Endodermal cell (in vitro differentiated cells): ENCODE measurements at regions not wholly inside any gene's neighbourhood (a gene's known extent, or its start where the extent isn't known, plus 50 kb on each side); places are given as distances from the start of the nearest gene placed in this dataset.
A peak's percentile ranks its signal among the peaks of the same experiment; 100 is the strongest.

Experiments
- DNase-seq: peaks from one replicate; pipeline ENCODE4 v3.0.0-alpha.2; 2017
- H3K27ac ChIP-seq: 2 replicates; pipeline ENCODE4 v1.5.1; 2013; ENCODE audit warnings: mild to moderate bottlenecking, low read depth, low read length, moderate library complexity
- H3K27me3 ChIP-seq: 2 replicates; pipeline ENCODE4 v1.6.1; 2013; ENCODE audit warnings: mild to moderate bottlenecking, low read length, moderate library complexity; ENCODE audit not compliant: insufficient read depth, control insufficient read depth, poor library complexity, severe bottlenecking
- H3K36me3 ChIP-seq: 2 replicates; pipeline ENCODE4 v1.7.0; 2013; ENCODE audit warnings: mild to moderate bottlenecking, low read length, moderate library complexity; ENCODE audit not compliant: control insufficient read depth, insufficient read depth
- H3K4me1 ChIP-seq: one replicate; pipeline ENCODE4 v1.7.0; 2013; ENCODE audit warnings: low read length; ENCODE audit not compliant: control insufficient read depth, insufficient read depth
- H3K4me3 ChIP-seq: 2 replicates; pipeline ENCODE4 v1.5.1; 2013; ENCODE audit warnings: mild to moderate bottlenecking, low read length, moderate library complexity
- H3K9ac ChIP-seq: 2 replicates; pipeline ENCODE4 v1.6.1; 2013; ENCODE audit warnings: mild to moderate bottlenecking, low read length, moderate library complexity; ENCODE audit not compliant: poor library complexity, severe bottlenecking; ENCODE audit errors: extremely low read depth
- H3K9me3 ChIP-seq: 2 replicates; pipeline ENCODE4 v1.6.1; 2013; ENCODE audit warnings: mild to moderate bottlenecking, low read length, moderate library complexity; ENCODE audit not compliant: control insufficient read depth
- H3K27ac Mint-ChIP-seq: 2 replicates; pipeline ENCODE4 v1.8.0; 2020; ENCODE audit warnings: mixed read lengths
- H3K27me3 Mint-ChIP-seq: 2 replicates; pipeline ENCODE4 v1.8.0; 2021; ENCODE audit warnings: mild to moderate bottlenecking, mixed read lengths; ENCODE audit not compliant: insufficient read depth
- H3K36me3 Mint-ChIP-seq: 2 replicates; pipeline ENCODE4 v1.8.0; 2020; ENCODE audit warnings: low read depth, mixed read lengths
- H3K4me1 Mint-ChIP-seq: 2 replicates; pipeline ENCODE4 v1.8.0; 2020; ENCODE audit warnings: mixed read lengths
- H3K4me3 Mint-ChIP-seq: 2 replicates; pipeline ENCODE4 v1.8.0; 2020; ENCODE audit warnings: mild to moderate bottlenecking, moderate library complexity, mixed read lengths
- H3K9me3 Mint-ChIP-seq: 2 replicates; pipeline ENCODE4 v1.8.0; 2020; ENCODE audit warnings: mild to moderate bottlenecking, mixed read lengths
- CTCF ChIP-seq: fragments of 200-600 bp; sonication (generic); conservative IDR thresholded peaks from 2 replicates; pipeline ENCODE4 v1.5.0; 2021; ENCODE audit warnings: antibody characterized with exemption, mild to moderate bottlenecking
- whole genome bisulfite sequencing, 2 experiments: methylation state at CpG; one replicate each; pipeline versions ENCODE4 v1.1.5 to v1.1.7; 2013; ENCODE audit warnings: missing lambda C conversion rate in 2 of 2, mixed read lengths in 1 of 2; ENCODE audit not compliant: insufficient coverage in 1 of 2, insufficient read length in 1 of 2; 5-methylcytosine and 5-hydroxymethylcytosine counted together

DNA sequence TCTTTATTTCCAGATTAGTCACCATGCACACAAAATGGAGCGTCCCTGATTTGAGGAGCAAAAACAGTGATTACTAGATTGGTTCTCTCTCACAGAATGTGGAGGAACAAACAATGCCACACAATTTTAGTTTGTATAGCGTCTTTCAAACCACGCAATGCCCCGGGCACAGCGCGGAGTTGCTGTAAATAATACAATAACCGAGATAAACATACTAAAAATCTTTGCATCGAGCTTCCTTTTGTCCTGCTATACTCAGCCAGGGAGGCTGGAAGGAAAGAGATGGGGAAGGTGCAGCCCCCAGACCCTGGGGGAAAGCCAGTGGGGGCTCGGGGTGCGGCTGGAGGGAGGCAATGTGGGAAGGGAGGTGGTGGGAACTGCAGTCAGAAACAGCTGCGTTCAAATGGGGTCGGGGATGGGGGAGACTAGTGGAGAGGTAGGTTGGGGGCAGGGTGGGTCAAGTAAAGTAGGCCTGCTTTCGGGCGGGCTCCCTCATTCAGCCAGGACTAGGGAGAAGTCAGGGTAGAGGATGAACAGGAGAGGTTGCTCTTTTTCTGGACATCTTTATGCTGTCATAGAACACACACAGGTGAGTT is 366.3 kb downstream of the RPS6KC1 start:
- WGBS, 2 experiments: 96 to 99% methylated on average over 13 to 14 of the region's 14 CpGs

DNA sequence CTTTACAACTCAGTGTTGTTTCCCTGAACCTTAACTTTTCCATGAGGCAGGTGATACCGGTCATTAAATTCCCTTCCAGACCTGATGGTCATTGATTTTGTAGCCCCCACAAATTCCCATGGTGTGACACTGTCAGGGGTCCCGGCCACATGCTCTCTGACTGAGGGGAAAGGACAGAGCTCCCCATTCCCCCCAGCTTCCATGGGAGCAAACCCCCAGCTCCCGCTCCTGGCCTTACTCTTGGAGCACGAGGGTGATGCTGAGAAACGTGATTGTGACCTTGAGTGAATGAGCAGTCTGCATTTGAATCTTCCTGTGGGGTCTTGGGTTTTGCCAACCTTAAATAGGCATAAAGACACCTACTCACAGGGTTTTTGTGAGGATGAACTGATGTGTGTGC is 366.8 kb downstream of the RPS6KC1 start:
- Histone ChIP-seq H3K27me3 (peaks cover 19% of the 10 kb centered on the region), H3K4me1 (peaks cover 11% of the 10 kb centered on the region), H3K36me3 (no peaks in the 10 kb centered on the region), H3K27ac (no peak overlapping the region), H3K4me3 (no peak overlapping the region), H3K9ac (no peak overlapping the region), H3K9me3 (peaks cover 15% of the 10 kb centered on the region)
- Mint-ChIP-seq H3K36me3 (no peaks in the 10 kb centered on the region), H3K27me3 (peaks cover 33% of the 10 kb centered on the region), H3K4me1 (peaks cover 12% of the 10 kb centered on the region), H3K27ac (no peak overlapping the region), H3K4me3 (no peak overlapping the region), H3K9me3 (peaks cover 6% of the 10 kb centered on the region)
- TF ChIP-seq CTCF: no peak
- DNase-seq: peak; percentile 10
- 93 to 100% methylated on average over 3 to 5 of the region's 5 CpGs for WGBS, 2 experiments

More for the DNA sequence above, 366.3 kb downstream of the RPS6KC1 start:
- Mint-ChIP-seq H3K9me3 (peaks cover 6% of the 10 kb centered on the region), H3K27me3 (peaks cover 33% of the 10 kb centered on the region), H3K36me3 (no peaks in the 10 kb centered on the region), H3K4me1 (peaks cover 12% of the 10 kb centered on the region), H3K4me3 (no peak overlapping the region), H3K27ac (no peak overlapping the region)
- H3K27me3 ChIP-seq: peaks cover 19% of the 10 kb centered on the region
- no peak overlapping the region for H3K4me3 ChIP-seq
- H3K27ac ChIP-seq: no peak overlapping the region
- no peaks in the 10 kb centered on the region for H3K36me3 ChIP-seq
- DNase-seq: no peak
- H3K4me1 ChIP-seq: peaks cover 11% of the 10 kb centered on the region
- no peak for TF ChIP-seq CTCF
- H3K9me3 ChIP-seq: peaks cover 15% of the 10 kb centered on the region
- H3K9ac ChIP-seq: no peak overlapping the region

- Histone ChIP-seq H3K27ac (no peak overlapping the region), H3K4me3 (no peak overlapping the region), H3K27me3 (peaks cover 19% of the 10 kb centered on the region), H3K9ac (no peak overlapping the region), H3K9me3 (peaks cover 15% of the 10 kb centered on the region), H3K4me1 (peaks cover 14% of the 10 kb centered on the region), H3K36me3 (no peaks in the 10 kb centered on the region)
- peak; percentile 69 for DNase-seq
- Mint-ChIP-seq H3K36me3 (no peaks in the 10 kb centered on the region), H3K9me3 (peaks cover 6% of the 10 kb centered on the region), H3K4me1 (peaks cover 17% of the 10 kb centered on the region), H3K27me3 (peaks cover 33% of the 10 kb centered on the region), H3K4me3 (no peak overlapping the region), H3K27ac (no peak overlapping the region)
- 77 to 85% methylated on average over 11 to 19 of the region's 19 CpGs for WGBS, 2 experiments
- TF ChIP-seq CTCF: peak; percentile 38
Measured at GRCh38 chr1:213418268-213419071, 367.4 kb downstream of the RPS6KC1 start.
